ENCODE measurements at regions not wholly inside any gene's neighbourhood (a gene's known extent, or its start where the extent isn't known, plus 50 kb on each side); places are given as distances from the start of the nearest gene placed in this dataset.

DNA sequence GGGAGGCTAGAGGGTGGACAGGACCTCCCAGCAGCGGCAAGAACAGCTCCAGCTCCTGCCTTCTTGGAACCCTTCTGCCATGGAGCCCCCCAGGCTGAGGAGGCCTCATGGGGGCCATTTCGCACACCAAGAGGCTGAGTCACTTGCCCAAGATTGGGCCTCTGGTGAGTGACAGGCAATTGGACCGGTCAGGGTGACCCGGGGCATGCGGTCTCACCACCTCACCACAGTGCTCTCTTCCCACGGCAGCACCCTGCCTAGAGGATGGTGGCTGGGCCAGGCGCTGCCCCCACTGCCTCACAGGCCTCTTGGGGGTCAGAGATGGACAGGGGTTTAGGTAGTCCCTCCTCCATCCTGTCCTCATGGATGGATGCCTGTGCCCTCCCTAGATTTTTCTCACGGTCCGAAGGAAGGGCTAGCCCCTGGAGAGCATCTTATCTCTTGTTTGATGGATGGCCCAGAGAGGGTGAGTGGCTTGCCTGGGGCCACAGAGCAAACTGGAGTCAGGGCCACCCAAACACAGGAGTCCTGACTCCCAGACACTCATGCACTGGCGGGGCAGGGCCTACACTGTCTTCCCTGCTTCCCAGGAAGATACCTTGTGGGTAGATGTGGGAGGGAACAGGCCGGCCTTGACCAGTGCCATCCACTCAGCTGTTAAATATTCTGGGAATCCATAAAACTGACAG lies 119.2 kb downstream of the INHBB start:
- peaks cover 13% of the 10 kb centered on the region for H3K4me1 ChIP-seq (ENCODE audit: insufficient read depth, low read length)
- H3K36me3 ChIP-seq (ENCODE audit: insufficient read depth, low read length) = no peaks in the 10 kb centered on the region
- no peaks in the 10 kb centered on the region for H3K9me3 ChIP-seq (ENCODE audit: control insufficient read depth, insufficient read depth, low read length)
- peak overlapping the region; percentile 43; the same call in 1 of the 2 replicates for H3K9ac ChIP-seq (ENCODE audit: low read depth, low read length)

DNA sequence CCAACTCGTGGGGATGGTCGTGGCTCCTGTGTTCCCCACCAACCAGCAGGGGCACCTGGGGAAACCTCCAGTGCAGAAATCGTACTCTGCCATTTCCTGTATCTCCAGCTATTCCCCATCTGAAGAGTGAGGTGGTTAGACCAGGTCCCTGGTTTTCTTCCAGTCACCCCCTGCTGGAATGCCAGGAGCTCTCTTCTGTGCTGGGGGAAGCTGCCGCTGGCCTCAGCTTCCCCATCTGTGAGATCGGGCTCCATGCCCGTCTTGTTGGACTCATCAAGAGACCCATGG lies 119.7 kb downstream of the INHBB start:
- H3K9me3 ChIP-seq (ENCODE audit: control insufficient read depth, insufficient read depth, low read length) = no peaks in the 10 kb centered on the region
- peaks cover 13% of the 10 kb centered on the region for H3K4me1 ChIP-seq (ENCODE audit: insufficient read depth, low read length)
- H3K36me3 ChIP-seq (ENCODE audit: insufficient read depth, low read length) = no peaks in the 10 kb centered on the region
- H3K9ac ChIP-seq (ENCODE audit: low read depth, low read length) = peak overlapping the region; percentile 43; the same call in 1 of the 2 replicates

DNA sequence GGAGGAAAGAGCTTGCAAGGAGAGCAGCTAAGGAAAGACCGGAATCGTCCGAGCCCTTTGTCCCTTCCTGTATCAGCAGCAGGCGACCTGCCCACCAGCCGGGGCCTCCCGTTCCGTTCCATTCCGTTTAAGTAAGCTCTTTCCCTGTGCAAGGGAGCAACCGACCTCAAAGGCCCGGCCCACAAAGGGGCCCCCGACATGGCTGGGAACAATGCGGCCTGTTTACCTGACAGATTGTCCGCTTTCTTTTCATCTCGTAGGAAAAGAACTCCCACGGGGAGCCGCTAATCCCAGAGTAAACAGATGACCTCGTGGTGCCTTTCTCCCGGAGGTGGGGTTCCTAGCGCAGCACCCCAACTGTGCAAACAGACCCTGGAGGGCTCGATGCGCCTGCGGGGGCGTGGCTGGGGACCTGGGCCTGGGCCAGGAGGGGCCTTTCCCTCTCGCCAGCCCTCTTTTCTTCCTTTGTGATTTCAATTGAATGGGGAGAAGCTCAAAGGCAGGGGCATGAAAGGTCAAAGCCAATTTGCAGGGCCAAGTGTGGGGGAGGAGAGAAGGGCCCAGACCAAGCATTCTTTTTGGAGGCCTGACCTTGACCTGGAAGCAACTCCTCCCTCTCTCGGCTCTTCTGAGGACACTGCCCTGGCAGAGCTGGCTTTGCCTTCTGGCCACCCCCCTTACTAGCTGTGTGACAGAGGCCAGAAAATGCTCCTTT lies 120.2 kb downstream of the INHBB start:
- Histone ChIP-seq H3K9ac (ENCODE audit: low read depth, low read length) (peak overlapping the region; percentile 43; the same call in 1 of the 2 replicates), H3K36me3 (ENCODE audit: insufficient read depth, low read length) (no peaks in the 10 kb centered on the region), H3K9me3 (ENCODE audit: control insufficient read depth, insufficient read depth, low read length) (no peaks in the 10 kb centered on the region), H3K4me1 (ENCODE audit: insufficient read depth, low read length) (peaks cover 13% of the 10 kb centered on the region)

DNA sequence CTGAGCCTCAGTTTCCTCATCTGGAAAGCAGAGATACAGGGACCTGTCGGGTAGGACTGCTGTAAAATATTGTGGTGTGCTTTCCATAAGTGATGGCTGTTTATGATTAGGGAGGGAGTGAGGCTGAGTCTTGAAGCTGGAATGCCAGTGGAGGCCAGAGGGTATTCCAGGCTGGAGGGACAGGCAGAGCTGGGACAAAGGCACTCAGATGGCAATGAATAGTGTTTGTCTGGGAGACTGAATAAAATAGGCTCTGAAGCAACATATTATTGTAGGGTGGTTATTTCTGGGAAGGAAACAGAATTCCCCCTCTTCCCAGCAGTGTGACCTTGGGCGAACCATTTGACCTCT lies 120.7 kb downstream of the INHBB start:
- H3K36me3 ChIP-seq (ENCODE audit: insufficient read depth, low read length) = no peaks in the 10 kb centered on the region
- peaks cover 13% of the 10 kb centered on the region for H3K4me1 ChIP-seq (ENCODE audit: insufficient read depth, low read length)
- peak overlapping the region; percentile 43; the same call in 1 of the 2 replicates for H3K9ac ChIP-seq (ENCODE audit: low read depth, low read length)
- H3K9me3 ChIP-seq (ENCODE audit: control insufficient read depth, insufficient read depth, low read length) = no peaks in the 10 kb centered on the region

DNA sequence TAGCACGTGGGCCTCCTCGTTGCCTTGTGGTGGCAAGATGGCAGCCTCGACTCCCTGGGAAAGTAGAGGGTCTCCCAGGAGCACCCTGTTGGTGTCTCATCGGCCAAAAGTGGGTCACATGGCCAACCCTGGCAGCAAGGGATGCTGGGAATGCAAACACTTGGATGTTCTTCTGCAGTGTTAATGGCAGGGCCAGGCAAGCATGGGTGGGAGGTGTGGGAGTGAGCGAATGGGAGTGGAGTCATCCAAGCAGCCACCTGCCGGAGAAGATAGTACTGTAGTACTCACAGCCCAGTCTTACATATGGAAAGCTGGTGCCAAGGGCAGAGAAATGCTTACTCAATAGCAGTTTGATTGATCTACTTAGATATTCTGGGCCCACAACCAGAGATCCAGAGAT lies 122.2 kb downstream of the INHBB start:
- H3K36me3 ChIP-seq (ENCODE audit: insufficient read depth, low read length) = no peaks in the 10 kb centered on the region
- peaks cover 3% of the 10 kb centered on the region for H3K9me3 ChIP-seq (ENCODE audit: control insufficient read depth, insufficient read depth, low read length)
- peaks cover 13% of the 10 kb centered on the region for H3K4me1 ChIP-seq (ENCODE audit: insufficient read depth, low read length)
- no peak overlapping the region for H3K9ac ChIP-seq (ENCODE audit: low read depth, low read length)

DNA sequence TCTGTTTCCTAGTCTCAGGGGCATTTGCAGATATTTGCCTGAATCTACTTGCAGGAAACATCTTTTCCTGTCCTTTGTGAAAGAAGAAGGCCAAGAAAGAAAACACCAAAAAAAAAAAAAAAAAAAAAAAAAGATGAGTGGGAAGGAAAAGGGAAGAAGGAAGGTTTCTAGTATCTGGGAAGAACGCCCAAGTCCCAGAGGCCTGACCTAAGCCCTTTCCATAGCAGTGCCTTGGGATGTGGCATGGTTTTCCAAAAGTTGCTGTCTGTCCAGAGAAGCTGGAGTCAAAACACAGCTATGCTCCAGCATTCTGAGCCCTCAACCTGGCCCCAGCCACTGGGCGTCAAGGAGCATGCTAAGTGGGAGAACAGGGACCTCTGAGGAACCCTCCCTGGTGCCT lies 123.5 kb downstream of the INHBB start:
- H3K4me1 ChIP-seq (ENCODE audit: insufficient read depth, low read length) = peaks cover 13% of the 10 kb centered on the region
- H3K36me3 ChIP-seq (ENCODE audit: insufficient read depth, low read length) = no peaks in the 10 kb centered on the region
- H3K9me3 ChIP-seq (ENCODE audit: control insufficient read depth, insufficient read depth, low read length) = peaks cover 3% of the 10 kb centered on the region
- no peak overlapping the region for H3K9ac ChIP-seq (ENCODE audit: low read depth, low read length)

DNA sequence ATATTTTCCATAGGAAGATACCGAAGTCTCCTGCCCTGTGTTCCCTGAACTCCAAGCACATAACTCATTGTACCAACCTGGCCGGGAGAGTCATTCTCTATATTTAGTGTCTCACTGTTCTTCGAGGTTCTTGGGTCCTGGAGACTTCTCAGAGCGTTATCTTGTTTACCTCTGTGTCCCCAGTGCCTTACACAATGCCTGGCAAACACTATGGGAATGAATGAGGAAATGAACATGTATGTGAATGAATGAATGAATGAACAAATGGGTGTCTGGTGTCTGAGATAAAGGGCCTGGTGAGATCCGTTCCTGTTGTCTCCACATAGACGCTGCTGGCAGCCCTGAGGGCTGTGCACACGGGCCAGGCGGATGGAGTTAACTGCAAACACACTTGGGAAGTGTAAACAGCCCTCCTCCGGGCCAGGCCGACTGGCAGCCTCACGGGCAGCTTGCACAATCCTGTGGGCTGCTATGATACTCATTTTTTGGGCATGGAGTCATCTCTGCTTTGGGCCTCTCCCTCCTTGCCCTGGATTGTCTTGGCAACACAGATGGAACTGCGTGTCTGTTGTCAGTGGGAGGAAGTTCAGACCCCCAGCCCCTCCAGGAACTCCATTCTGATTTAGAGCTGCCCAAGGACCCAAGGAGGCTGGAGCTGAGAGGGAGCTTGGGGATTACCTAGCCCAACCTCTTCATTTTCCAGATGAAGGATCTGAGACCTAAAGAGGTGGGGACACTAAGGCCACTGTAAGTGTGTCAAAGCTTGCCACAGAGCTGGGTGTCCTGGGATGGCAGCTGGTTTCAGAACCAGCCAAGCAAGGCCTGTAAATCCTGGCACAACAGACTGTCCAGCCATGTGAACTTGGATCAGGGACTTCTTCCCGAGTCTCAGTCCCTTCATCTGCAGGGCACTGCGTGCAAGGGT lies 124.4 kb downstream of the INHBB start:
- H3K4me1 ChIP-seq (ENCODE audit: insufficient read depth, low read length) = peaks cover 10% of the 10 kb centered on the region
- peaks cover 3% of the 10 kb centered on the region for H3K9me3 ChIP-seq (ENCODE audit: control insufficient read depth, insufficient read depth, low read length)
- H3K9ac ChIP-seq (ENCODE audit: low read depth, low read length) = no peak overlapping the region
- H3K36me3 ChIP-seq (ENCODE audit: insufficient read depth, low read length) = no peaks in the 10 kb centered on the region

DNA sequence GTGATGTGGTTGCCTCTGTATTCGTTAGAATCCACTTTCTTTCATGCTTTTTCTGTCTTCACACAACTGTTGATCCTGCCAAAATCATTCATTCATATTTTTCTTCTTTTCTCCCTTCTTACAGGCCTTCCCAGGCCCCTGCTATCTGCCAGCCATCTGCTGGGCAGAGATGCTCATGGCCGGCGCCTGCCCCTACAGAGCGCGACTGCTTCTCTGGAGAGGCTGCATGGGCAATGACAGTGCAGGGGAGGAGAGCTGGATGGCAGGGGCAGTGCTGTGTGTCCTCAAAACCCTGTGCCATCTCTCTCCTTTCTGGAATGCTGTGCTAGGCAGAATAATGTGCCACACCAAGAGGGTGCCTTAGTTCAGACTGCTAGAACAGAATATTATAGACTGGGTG lies 125.2 kb downstream of the INHBB start:
- Histone ChIP-seq H3K9ac (ENCODE audit: low read depth, low read length) (no peak overlapping the region), H3K36me3 (ENCODE audit: insufficient read depth, low read length) (no peaks in the 10 kb centered on the region), H3K4me1 (ENCODE audit: insufficient read depth, low read length) (peaks cover 6% of the 10 kb centered on the region), H3K9me3 (ENCODE audit: control insufficient read depth, insufficient read depth, low read length) (peaks cover 3% of the 10 kb centered on the region)

DNA sequence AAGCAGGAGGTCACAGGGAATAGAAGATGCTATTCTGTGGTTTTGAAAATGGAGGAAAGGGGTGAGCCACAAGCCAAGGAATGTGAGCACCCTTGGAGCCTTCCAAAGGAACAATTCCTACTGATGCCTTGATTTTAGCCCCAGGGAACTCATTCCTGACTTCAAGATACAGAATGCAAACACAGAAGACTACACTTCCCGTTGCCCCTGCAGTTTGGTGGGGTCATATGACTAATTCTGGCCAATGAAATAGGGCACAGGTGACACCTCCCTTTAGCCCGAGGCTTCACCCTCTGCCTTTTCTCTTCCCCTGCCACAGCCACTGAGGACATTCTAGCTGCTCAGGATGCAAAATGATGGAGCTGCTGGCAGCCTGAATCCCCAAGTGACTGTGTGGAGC lies 126.1 kb downstream of the INHBB start:
- Histone ChIP-seq H3K9me3 (ENCODE audit: control insufficient read depth, insufficient read depth, low read length) (peaks cover 3% of the 10 kb centered on the region), H3K4me1 (ENCODE audit: insufficient read depth, low read length) (no peaks in the 10 kb centered on the region)

DNA sequence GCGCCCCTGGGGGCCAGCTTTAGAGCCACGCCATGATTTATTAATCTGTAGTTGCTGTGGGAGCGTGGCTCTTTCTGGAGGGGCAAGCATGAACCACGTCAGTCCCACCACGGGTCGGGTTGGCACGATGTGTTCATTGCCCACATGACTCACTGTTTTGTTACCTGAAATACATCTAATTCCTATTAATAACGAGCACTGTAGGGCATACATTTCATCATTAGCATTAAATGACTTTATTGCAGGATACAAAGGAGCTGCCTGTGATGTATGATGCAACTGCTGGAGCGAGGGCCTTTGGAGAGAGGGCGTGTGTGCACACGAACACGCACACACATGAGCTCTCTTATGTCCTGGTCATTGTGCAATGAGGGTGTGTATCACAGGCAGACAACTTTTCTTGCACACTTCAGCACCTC lies 127.0 kb downstream of the INHBB start:
- H3K9ac ChIP-seq (ENCODE audit: low read depth, low read length) = no peak overlapping the region
- H3K9me3 ChIP-seq (ENCODE audit: control insufficient read depth, insufficient read depth, low read length) = peaks cover 3% of the 10 kb centered on the region
- H3K4me1 ChIP-seq (ENCODE audit: insufficient read depth, low read length) = no peaks in the 10 kb centered on the region
- no peaks in the 10 kb centered on the region for H3K36me3 ChIP-seq (ENCODE audit: insufficient read depth, low read length)

More for the DNA sequence above, 126.1 kb downstream of the INHBB start:
- no peaks in the 10 kb centered on the region for H3K36me3 ChIP-seq (ENCODE audit: insufficient read depth, low read length)
- no peak overlapping the region for H3K9ac ChIP-seq (ENCODE audit: low read depth, low read length)

DNA sequence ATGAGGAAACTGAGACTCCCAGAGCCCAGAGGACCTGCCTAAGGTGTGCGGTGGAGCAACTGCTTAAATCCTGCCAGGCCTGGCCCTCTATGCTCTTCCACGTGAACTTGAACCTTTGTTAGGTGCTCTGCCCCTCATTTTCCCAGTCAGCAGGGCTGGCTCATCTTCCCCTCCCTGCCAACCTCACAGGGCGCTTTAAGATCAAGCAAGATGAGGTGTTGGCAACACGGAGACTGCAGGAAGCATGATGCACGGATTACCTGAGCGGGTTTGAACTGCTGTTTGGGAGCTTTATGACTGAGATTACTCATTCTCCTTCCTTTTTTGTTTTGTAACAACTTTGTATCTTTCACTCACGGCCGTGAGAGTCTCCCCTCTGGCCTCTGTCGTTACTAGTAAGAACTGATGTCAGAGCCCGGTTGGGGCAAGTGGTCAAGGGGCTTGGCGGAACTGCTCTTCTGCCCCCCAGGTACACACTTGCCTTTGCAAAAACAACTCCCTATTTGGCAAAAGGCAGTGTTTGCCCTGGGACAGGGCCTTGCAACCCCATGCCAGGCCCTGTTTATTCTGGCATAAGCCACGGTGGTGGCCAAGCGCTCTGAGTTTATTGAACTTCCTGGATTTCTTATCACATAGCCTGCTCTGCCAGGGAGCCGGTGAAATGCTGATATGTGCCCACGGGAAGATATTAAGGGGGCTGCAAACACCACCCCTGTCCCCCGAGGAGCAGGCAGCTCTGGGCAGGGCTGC lies 127.8 kb downstream of the INHBB start:
- Histone ChIP-seq H3K4me1 (ENCODE audit: insufficient read depth, low read length) (no peaks in the 10 kb centered on the region), H3K36me3 (ENCODE audit: insufficient read depth, low read length) (no peaks in the 10 kb centered on the region), H3K9me3 (ENCODE audit: control insufficient read depth, insufficient read depth, low read length) (peaks cover 3% of the 10 kb centered on the region), H3K9ac (ENCODE audit: low read depth, low read length) (no peak overlapping the region)

DNA sequence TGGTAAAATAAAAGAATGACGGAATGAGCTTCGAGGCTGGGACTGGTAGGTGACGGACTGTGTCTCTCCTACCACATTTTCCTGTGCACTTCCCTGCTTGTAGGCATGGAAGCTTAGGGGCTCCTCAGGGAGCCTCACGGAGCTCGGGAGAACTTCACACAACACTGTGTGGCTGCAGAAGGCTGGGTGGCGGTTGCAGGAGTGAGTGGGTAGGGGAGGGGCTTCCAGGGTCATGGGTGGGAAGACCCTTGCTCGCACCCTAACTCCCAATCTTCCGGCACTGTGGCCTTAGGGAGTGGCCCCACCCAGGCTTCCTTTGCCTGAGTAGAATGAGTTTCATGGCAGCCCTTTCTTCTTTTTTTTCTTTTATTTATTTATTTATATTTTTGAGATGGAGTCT lies 128.6 kb downstream of the INHBB start:
- H3K4me1 ChIP-seq (ENCODE audit: insufficient read depth, low read length) = no peaks in the 10 kb centered on the region
- peaks cover 3% of the 10 kb centered on the region for H3K9me3 ChIP-seq (ENCODE audit: control insufficient read depth, insufficient read depth, low read length)
- H3K9ac ChIP-seq (ENCODE audit: low read depth, low read length) = no peak overlapping the region

DNA sequence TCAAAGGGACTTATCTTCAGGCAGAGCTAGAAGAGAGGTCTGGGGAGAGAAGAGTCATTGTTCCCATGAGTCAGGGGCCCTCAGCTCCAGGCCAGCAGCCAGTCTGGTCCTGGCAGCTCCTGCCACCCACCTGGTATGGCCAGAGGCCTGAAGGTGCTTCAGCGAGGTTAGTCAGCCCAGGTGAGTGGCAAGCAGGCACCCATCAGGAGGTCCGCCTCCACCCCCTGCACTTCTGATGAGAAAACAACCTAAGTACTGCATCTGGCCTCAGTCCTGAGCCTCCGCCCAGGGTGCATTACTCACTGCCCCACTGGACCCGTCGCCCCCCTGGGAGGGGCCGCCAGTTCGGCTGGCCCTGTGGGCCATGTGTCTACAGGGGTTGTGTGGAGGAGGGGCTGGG lies 130.2 kb downstream of the INHBB start:
- Histone ChIP-seq H3K9ac (ENCODE audit: low read depth, low read length) (no peak overlapping the region), H3K9me3 (ENCODE audit: control insufficient read depth, insufficient read depth, low read length) (peaks cover 3% of the 10 kb centered on the region), H3K36me3 (ENCODE audit: insufficient read depth, low read length) (no peaks in the 10 kb centered on the region), H3K4me1 (ENCODE audit: insufficient read depth, low read length) (no peaks in the 10 kb centered on the region)

More for the DNA sequence above, 128.6 kb downstream of the INHBB start:
- no peaks in the 10 kb centered on the region for H3K36me3 ChIP-seq (ENCODE audit: insufficient read depth, low read length)

DNA sequence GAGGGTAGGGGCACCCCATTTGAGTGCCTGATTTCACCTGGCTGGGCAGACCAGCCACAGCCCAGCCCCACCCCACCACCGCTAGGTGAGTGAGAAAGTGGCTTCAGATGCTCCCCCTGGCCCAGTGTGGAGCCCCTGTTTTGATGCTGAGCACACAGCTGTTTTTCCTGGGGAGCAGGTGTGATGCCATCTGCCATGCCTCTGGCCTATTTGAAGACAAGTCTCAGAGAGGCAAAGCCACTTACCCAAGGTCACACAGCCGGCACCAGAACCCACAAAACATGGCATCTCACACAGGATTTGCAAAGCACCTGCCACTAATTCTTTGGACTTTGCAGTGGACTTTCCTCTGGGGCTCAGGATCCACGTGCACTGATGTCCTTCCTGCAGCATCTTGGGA lies 131.3 kb downstream of the INHBB start:
- no peaks in the 10 kb centered on the region for H3K9me3 ChIP-seq (ENCODE audit: control insufficient read depth, insufficient read depth, low read length)
- no peaks in the 10 kb centered on the region for H3K36me3 ChIP-seq (ENCODE audit: insufficient read depth, low read length)
- no peaks in the 10 kb centered on the region for H3K4me1 ChIP-seq (ENCODE audit: insufficient read depth, low read length)
- H3K9ac ChIP-seq (ENCODE audit: low read depth, low read length) = no peak overlapping the region
